Muscle layer of duodenum (tissue), 2 donors: ENCODE measurements at regions not wholly inside any gene's neighbourhood (a gene's known extent, or its start where the extent isn't known, plus 50 kb on each side); places are given as distances from the start of the nearest gene placed in this dataset.

ENCODE experiments used
- H3K27ac ChIP-seq: one replicate; pipeline ENCODE4 v1.7.0; 2013; ENCODE audit warnings: mild to moderate bottlenecking, low read length
- H3K27me3 ChIP-seq: one replicate; pipeline ENCODE4 v1.7.0; 2013; ENCODE audit warnings: low read depth, mild to moderate bottlenecking, control low read depth, low read length
- H3K36me3 ChIP-seq, 2 donors: one replicate each; pipeline ENCODE4 v1.7.0; 2013; ENCODE audit warnings: low read length in 2 of 2, control low read depth in 1 of 2, mild to moderate bottlenecking in 1 of 2; ENCODE audit not compliant: insufficient read depth in 2 of 2, control insufficient read depth in 1 of 2
- H3K4me1 ChIP-seq, 2 donors: one replicate each; pipeline ENCODE4 v1.7.0; 2013; ENCODE audit warnings: low read length in 2 of 2, mild to moderate bottlenecking in 2 of 2, control low read depth in 1 of 2, moderate library complexity in 1 of 2; ENCODE audit not compliant: insufficient read depth in 2 of 2, control insufficient read depth in 1 of 2
- H3K4me3 ChIP-seq, 2 donors: one replicate each; pipeline ENCODE4 v1.7.0; 2013; ENCODE audit warnings: low read length in 2 of 2, low read depth in 1 of 2, mild to moderate bottlenecking in 1 of 2
- H3K9me3 ChIP-seq, 2 donors: one replicate each; pipeline ENCODE4 v1.7.0; 2013; ENCODE audit warnings: low read length in 2 of 2, control low read depth in 1 of 2, mild to moderate bottlenecking in 1 of 2; ENCODE audit not compliant: control insufficient read depth in 1 of 2
- donor health status: healthy.

DNA sequence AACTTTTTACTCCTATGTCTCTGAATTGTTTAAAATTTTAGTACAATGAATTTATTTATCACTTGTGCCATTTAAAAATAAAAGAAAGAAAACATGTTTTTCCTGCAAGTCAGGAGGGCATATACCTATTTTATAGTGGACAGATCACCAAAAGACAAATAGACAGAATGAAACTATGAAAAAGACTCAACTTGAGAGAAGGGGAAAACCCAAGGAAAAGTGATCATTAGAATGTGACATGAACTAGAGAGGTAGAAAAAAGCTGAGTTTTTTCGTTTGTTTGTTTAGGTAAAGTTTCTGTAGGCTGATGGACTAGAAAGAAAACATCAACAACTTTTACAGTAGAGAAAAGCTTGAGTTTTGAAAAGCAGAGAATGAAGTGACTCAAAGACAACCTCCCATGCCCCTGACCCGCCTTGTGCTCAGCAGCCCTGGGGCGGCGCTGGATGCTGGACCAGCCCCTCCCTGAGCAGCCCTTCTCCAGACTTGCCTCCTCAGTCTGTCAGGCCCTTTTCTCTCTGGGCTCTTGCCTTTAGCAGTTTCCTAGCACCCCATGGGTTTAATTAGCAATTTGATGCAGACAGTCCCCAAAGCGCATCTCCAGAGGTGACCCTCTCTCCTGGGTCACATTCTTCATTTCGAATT is 95.1 kb upstream of the ARID2 start:
- H3K9me3 ChIP-seq = no peaks in the 10 kb centered on the region
- no peak overlapping the region for H3K27ac ChIP-seq
- no peaks in the 10 kb centered on the region for H3K27me3 ChIP-seq
- H3K4me3 ChIP-seq = no peak overlapping the region
- H3K36me3 ChIP-seq = no peaks in the 10 kb centered on the region
- H3K4me1 ChIP-seq = no peaks in the 10 kb centered on the region

DNA sequence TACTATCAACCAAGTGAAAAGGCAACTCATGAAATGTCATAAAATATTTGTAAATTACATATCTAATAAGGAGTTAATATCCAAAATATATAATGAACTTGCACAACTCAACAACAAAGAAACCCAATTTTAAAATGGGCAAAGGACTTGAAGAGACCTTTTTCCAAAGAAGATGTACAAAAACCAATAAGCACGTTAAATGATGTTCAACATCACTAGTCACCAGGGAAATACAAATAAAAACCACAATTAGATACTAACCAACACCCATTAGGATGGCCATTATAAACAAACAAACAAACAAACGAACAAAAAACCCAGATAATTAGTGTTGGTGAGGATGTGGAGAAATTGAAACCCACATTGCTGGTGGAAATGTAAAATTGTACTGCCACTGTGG is 92.3 kb upstream of the ARID2 start:
- no peak overlapping the region for H3K4me3 ChIP-seq
- H3K27ac ChIP-seq = no peak overlapping the region
- no peaks in the 10 kb centered on the region for H3K4me1 ChIP-seq
- no peaks in the 10 kb centered on the region for H3K9me3 ChIP-seq
- H3K36me3 ChIP-seq = no peaks in the 10 kb centered on the region
- H3K27me3 ChIP-seq = no peaks in the 10 kb centered on the region

DNA sequence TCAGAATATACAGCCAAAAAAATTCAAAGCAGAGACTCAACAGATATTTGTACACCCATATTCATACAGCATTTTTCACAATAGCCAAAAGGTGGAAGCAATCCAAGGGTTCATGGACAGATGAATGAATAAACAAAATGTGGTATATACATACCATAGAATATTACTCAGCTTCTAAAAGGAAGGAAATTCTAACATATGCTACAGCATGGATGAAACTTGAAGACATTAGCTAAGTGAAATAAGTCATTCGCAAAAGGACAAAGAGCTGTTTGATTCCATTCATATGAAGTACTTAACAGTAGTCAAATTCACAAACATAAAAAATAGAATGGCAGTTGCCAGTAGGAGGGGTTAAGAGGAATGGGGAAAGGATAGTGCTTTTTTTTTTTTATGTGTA is 91.8 kb upstream of the ARID2 start:
- no peaks in the 10 kb centered on the region for H3K9me3 ChIP-seq
- H3K36me3 ChIP-seq = no peaks in the 10 kb centered on the region
- H3K4me1 ChIP-seq = no peaks in the 10 kb centered on the region
- H3K27me3 ChIP-seq = no peaks in the 10 kb centered on the region
- H3K4me3 ChIP-seq = no peak overlapping the region
- no peak overlapping the region for H3K27ac ChIP-seq

DNA sequence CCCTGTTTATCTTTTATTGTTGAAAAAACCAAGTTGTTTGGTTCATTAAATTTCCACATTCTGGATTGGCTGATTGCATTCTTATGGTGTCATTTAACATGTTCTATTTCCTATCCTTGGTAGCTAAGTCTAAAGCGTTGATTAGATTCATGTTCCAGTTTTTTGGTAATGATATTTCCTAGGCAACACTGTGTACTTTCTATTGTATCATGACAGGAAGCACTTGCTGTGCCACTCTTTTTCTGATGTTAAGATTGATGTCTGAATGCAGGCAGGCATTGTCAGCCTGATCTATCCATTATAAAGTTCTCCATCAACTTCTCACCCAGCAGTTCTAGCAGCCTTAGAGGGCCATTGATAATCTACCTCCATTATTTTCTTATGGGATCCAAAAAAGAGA is 91.1 kb upstream of the ARID2 start:
- no peak overlapping the region for H3K4me3 ChIP-seq
- H3K9me3 ChIP-seq = no peaks in the 10 kb centered on the region
- no peaks in the 10 kb centered on the region for H3K36me3 ChIP-seq
- H3K27ac ChIP-seq = no peak overlapping the region
- H3K4me1 ChIP-seq = no peaks in the 10 kb centered on the region
- no peaks in the 10 kb centered on the region for H3K27me3 ChIP-seq

DNA sequence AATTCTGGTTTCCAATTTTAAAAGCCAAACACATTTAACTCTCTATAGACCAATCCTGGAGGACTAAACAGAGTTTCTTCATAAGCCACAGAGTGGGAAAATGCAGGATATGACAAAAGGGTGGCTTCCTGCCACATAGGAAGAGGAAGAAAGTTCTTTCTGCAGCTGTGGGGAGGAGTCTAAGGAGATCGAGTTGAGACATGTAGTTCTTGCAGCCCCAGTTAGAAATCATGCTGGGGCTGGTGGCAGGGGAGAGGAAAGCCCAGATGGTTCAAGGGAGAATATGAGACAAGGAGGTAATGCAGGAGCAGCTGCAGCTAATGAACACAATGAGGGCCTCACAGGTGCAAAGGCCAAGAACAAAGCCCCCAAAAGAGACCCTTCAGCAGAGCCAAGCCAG is 85.0 kb upstream of the ARID2 start:
- Histone ChIP-seq H3K27me3 (no peaks in the 10 kb centered on the region), H3K36me3 (no peaks in the 10 kb centered on the region), H3K4me1 (no peaks in the 10 kb centered on the region), H3K9me3 (no peaks in the 10 kb centered on the region), H3K4me3 (no peak overlapping the region), H3K27ac (no peak overlapping the region)

DNA sequence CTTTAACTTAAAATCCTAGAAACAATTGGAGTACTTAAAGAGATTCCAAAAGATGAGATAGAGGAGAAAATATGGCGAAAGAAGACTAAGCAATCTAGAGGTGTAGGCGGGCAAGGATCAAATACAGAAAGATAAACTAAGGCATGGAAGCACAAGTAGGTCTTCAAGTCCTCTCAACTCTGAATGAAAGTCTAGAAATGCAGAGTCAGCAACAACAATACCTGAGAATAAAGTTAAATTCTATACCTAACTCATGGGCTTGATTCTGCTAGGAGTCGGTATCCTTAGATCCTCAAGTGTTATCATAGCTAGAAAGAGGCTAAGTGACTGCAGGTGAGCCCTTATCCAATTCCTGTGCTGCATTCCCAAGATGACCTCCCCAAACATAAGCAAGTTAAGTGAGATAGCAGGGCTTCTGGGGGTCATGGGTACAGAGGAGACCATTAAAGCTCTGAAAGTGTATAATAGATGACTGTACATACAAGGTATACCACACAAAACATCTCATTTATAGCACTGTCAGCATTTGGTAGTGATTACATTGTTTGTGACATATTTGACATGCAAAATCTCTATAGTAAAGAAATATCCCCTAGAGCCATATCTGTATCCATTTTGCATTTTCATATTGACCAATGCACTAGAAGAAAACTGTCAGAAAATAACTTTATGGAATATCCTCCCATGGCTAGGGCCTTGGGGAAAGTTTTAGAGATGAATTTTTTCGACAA is 82.5 kb upstream of the ARID2 start:
- H3K27ac ChIP-seq = no peak overlapping the region
- no peaks in the 10 kb centered on the region for H3K9me3 ChIP-seq
- no peak overlapping the region for H3K4me3 ChIP-seq
- H3K4me1 ChIP-seq = no peaks in the 10 kb centered on the region
- H3K27me3 ChIP-seq = no peaks in the 10 kb centered on the region
- H3K36me3 ChIP-seq = no peaks in the 10 kb centered on the region

DNA sequence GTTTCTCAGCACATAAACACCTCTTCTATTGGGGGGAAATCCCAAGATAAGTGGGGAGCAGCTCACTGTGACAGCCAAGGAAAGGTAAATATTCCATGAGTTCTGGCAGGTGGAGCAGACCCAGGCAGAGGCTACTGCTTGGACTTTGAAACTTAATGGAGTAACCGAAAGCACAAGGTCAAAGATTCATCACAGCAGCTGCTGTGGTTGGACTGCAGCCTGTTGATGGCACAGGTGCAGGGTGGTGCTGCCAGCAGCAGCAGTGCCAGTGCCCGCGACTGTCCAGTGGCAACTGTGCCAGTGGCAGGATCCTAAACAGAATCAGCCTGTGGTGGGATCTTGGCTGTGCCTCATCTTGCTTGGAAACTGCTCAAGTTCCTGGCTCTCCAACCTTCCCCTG is 81.4 kb upstream of the ARID2 start:
- Histone ChIP-seq H3K27ac (no peak overlapping the region), H3K27me3 (no peaks in the 10 kb centered on the region), H3K4me1 (no peaks in the 10 kb centered on the region), H3K36me3 (no peaks in the 10 kb centered on the region), H3K9me3 (no peaks in the 10 kb centered on the region), H3K4me3 (no peak overlapping the region)

DNA sequence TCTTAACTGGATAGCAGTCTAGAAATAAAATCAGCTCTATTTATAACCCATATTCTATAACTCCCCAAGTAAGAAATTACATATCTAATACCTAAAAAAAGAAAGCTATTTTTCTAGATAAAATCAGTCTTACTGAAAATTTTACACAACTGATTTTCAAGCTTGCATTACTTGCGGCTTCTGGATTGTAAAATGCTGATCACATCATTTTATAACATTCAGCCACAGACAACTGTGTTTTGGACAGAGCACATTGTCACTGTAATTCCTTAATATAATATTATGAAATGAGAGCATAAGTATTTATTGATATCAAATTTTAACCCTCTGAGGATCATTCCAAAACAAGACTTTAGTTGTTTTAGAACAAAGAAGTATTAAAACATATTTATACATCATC is 78.5 kb upstream of the ARID2 start:
- H3K27me3 ChIP-seq = no peaks in the 10 kb centered on the region
- H3K27ac ChIP-seq = no peak overlapping the region
- H3K36me3 ChIP-seq = no peaks in the 10 kb centered on the region
- no peaks in the 10 kb centered on the region for H3K4me1 ChIP-seq
- H3K9me3 ChIP-seq = no peaks in the 10 kb centered on the region
- H3K4me3 ChIP-seq = no peak overlapping the region

DNA sequence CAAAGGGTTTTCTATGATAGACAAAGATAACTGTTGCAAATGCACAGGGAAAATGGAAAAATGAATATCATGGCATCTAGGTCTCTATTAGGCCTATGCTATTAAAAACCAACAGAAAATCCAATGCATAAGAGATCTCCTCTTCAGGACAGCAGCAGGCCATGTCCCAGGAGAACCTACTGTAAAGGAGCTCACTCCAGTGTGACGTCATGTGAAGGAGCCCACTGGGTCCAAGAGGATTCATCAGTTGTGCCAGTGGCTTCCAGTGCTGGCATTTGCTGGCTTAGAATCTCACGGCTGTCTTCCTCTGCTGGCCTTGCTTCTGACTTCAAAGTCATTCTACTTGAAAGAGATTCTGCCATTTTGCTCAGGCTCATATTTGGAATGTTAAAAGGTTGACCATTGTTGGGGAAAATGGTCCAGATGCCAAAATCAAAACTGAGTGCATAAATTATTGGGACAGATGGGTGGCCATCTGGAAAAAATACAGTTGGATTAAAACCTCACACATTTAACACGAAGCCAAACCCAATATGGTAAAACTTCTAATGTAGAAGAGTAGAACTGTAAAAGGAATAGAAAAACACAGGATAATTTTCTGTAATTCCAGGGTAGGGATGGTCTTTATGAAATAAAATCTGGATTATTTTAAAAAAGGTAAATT is 75.4 kb upstream of the ARID2 start:
- Histone ChIP-seq H3K36me3 (no peaks in the 10 kb centered on the region), H3K9me3 (no peaks in the 10 kb centered on the region), H3K4me1 (no peaks in the 10 kb centered on the region), H3K27me3 (no peaks in the 10 kb centered on the region), H3K4me3 (no peak overlapping the region), H3K27ac (no peak overlapping the region)

DNA sequence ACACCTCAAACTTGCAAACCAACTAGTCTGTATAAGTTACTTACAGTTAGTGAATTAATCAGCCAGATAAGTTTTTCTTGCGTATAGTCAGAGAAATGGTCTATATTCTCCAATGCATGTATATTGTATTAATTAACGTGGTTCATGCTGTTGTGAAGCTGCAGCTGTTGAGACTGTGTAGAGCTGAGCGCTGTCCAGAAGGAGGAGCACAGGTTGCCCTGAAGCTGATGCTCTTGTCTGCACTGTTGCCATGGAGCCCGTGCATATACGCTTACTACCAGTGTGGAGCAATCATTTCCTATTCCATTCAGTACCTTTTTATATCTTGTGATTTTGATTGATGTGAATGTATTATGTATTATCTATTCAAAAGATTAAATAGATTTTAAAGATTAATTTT is 74.3 kb upstream of the ARID2 start:
- H3K27ac ChIP-seq = no peak overlapping the region
- H3K4me1 ChIP-seq = peaks cover 0 to 4% of the 10 kb centered on the region in 2 donors
- H3K4me3 ChIP-seq = no peak overlapping the region
- no peaks in the 10 kb centered on the region for H3K36me3 ChIP-seq
- no peaks in the 10 kb centered on the region for H3K27me3 ChIP-seq
- no peaks in the 10 kb centered on the region for H3K9me3 ChIP-seq

DNA sequence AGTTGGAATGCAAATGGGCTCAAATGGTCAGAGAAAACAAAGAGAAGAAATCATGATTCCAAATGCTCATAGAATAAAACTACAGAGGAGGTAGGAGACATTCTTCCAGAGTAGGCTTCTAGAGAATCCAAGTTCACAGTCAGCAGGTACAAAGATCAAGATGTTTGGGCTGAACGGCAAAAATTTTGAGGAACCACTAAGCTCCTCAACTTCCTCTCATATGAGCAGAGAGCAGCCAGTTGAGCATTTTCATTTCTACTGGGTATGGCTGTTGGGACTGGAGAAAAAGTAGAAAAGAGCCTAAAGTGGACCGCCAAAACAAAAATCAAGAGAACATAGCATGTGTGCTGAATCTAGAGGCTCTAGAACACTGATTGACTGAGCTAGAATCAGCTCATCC is 73.8 kb upstream of the ARID2 start:
- Histone ChIP-seq H3K4me3 (no peak overlapping the region), H3K36me3 (no peaks in the 10 kb centered on the region), H3K27me3 (no peaks in the 10 kb centered on the region), H3K27ac (no peak overlapping the region), H3K9me3 (no peaks in the 10 kb centered on the region), H3K4me1 (peaks cover 0 to 7% of the 10 kb centered on the region in 2 donors)
